Natural killer cell (primary cell): ENCODE measurements at regions not wholly inside any gene's neighbourhood (a gene's known extent, or its start where the extent isn't known, plus 50 kb on each side); places are given as distances from the start of the nearest gene placed in this dataset.

Source experiments
- ATAC-seq, 3 donors: fragments of 150-1000 bp in 2 of 3; fragments of 200-7000 bp in 1 of 3; cut with Tn5 transposase; 1 replicate in 1 of 3; 2 replicates in 2 of 3; pipeline ENCODE4 v1.10.0; 2021; ENCODE audit warnings: mild to moderate bottlenecking in 2 of 3, moderate library complexity in 2 of 3
- DNase-seq, 2 donors: peaks; one replicate each; pipeline versions ENCODE4 v3.0.0 to v3.0.0-alpha.2; 2013 to 2021; ENCODE audit warnings: mixed read lengths in 1 of 2
- H3K27ac ChIP-seq: one replicate; pipeline ENCODE4 v1.5.1; 2013; ENCODE audit warnings: mild to moderate bottlenecking, low read length
- H3K27me3 ChIP-seq: one replicate; pipeline ENCODE4 v1.6.1; 2013; ENCODE audit warnings: low read length; ENCODE audit not compliant: control insufficient read depth, insufficient read depth
- H3K36me3 ChIP-seq: one replicate; pipeline ENCODE4 v1.6.1; 2013; ENCODE audit warnings: low read length; ENCODE audit not compliant: control insufficient read depth, insufficient read depth
- H3K4me1 ChIP-seq: one replicate; pipeline ENCODE4 v1.6.1; 2013; ENCODE audit warnings: low read length; ENCODE audit not compliant: control insufficient read depth, insufficient read depth
- H3K4me3 ChIP-seq: one replicate; pipeline ENCODE4 v1.5.1; 2013; ENCODE audit warnings: low read length
- H3K9me3 ChIP-seq: one replicate; pipeline ENCODE4 v1.6.1; 2013; ENCODE audit warnings: low read length; ENCODE audit not compliant: control insufficient read depth, insufficient read depth
- H3K27ac Mint-ChIP-seq, 2 donors: one replicate each; pipeline ENCODE4 v1.8.0; 2022; ENCODE audit warnings: mild to moderate bottlenecking in 2 of 2, mixed read lengths in 2 of 2, moderate library complexity in 1 of 2
- H3K27me3 Mint-ChIP-seq, 2 donors: one replicate each; pipeline ENCODE4 v1.8.0; 2022; ENCODE audit warnings: low read depth in 2 of 2, mixed read lengths in 2 of 2
- H3K36me3 Mint-ChIP-seq: one replicate; pipeline ENCODE4 v1.8.0; 2022; ENCODE audit warnings: mixed read lengths
- H3K4me1 Mint-ChIP-seq, 2 donors: one replicate each; pipeline ENCODE4 v1.8.0; 2022; ENCODE audit warnings: mixed read lengths in 2 of 2
- H3K4me3 Mint-ChIP-seq: one replicate; pipeline ENCODE4 v1.8.0; 2022; ENCODE audit warnings: mild to moderate bottlenecking, moderate library complexity, mixed read lengths
- H3K9me3 Mint-ChIP-seq, 2 donors: one replicate each; pipeline ENCODE4 v1.8.0; 2022; ENCODE audit warnings: mixed read lengths in 2 of 2
- WGBS: methylation state at CpG from one replicate; pipeline ENCODE4 v1.1.7; 2013; ENCODE audit warnings: missing lambda C conversion rate; ENCODE audit not compliant: insufficient coverage; 5-methylcytosine and 5-hydroxymethylcytosine counted together
- intact Hi-C: fragments of 100-400 bp; cut with micrococcal nuclease; formaldehyde crosslinking; loops from one replicate; pipeline ENCODE4 v1.14.2; 2022
- TF ChIP-seq, protein P1 (sequence below): fragments of 200-600 bp; IDR thresholded peaks from one replicate; pipeline ENCODE4 v1.8.0; 2022; ENCODE audit warnings: antibody characterized with exemption

DNA sequence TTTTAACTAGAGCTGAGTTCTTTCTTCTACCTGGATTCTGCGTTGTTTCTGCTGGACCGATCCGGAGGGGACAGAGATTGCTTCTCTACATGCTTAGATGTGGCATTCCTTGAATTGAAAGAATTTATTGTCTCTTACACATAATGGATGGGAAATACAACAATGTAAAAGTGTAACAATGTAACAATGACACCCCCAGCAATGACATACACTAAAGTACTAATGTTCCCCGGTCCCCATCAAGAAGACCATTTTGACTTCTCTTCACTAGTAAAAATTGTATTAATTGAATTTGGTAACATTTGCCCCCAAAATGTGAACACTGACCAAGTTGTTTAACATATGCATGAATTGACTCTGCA lies 760.2 kb downstream of the TAF11L14 start:
- Histone ChIP-seq H3K36me3 (no peaks in the 10 kb centered on the region), H3K9me3 (no peaks in the 10 kb centered on the region), H3K4me1 (no peaks in the 10 kb centered on the region), H3K4me3 (no peak overlapping the region), H3K27ac (no peak overlapping the region), H3K27me3 (no peaks in the 10 kb centered on the region)
- Mint-ChIP-seq H3K4me3 (no peak overlapping the region), H3K4me1 (no peaks in the 10 kb centered on the region), H3K27ac (no peak overlapping the region), H3K27me3 (no peaks in the 10 kb centered on the region), H3K36me3 (no peaks in the 10 kb centered on the region), H3K9me3 (peaks cover 0 to 2% of the 10 kb centered on the region in 2 donors)
- TF ChIP-seq, protein P1, sequence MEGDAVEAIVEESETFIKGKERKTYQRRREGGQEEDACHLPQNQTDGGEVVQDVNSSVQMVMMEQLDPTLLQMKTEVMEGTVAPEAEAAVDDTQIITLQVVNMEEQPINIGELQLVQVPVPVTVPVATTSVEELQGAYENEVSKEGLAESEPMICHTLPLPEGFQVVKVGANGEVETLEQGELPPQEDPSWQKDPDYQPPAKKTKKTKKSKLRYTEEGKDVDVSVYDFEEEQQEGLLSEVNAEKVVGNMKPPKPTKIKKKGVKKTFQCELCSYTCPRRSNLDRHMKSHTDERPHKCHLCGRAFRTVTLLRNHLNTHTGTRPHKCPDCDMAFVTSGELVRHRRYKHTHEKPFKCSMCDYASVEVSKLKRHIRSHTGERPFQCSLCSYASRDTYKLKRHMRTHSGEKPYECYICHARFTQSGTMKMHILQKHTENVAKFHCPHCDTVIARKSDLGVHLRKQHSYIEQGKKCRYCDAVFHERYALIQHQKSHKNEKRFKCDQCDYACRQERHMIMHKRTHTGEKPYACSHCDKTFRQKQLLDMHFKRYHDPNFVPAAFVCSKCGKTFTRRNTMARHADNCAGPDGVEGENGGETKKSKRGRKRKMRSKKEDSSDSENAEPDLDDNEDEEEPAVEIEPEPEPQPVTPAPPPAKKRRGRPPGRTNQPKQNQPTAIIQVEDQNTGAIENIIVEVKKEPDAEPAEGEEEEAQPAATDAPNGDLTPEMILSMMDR, result no peak
- intact Hi-C loops, result no loop called here
- DNase-seq, result no peak
- ATAC-seq, result no peak
- no CpG with 5 or more reads among the region's 4 CpGs for WGBS

- H3K27ac Mint-ChIP-seq, result no peak overlapping the region
- no peaks in the 10 kb centered on the region for H3K27me3 Mint-ChIP-seq
- peaks cover 0 to 2% of the 10 kb centered on the region in 2 donors for H3K9me3 Mint-ChIP-seq
- DNase-seq (no peak), ATAC-seq (no peak)
- no peaks in the 10 kb centered on the region for H3K36me3 Mint-ChIP-seq
- H3K27me3 ChIP-seq, result no peaks in the 10 kb centered on the region
- no peaks in the 10 kb centered on the region for H3K4me1 Mint-ChIP-seq
- intact Hi-C loops, result no loop called here
- no peak overlapping the region for H3K27ac ChIP-seq
- no peak overlapping the region for H3K4me3 ChIP-seq
- H3K4me3 Mint-ChIP-seq, result no peak overlapping the region
- H3K36me3 ChIP-seq, result no peaks in the 10 kb centered on the region
- 88% methylated on average over 10 of the region's 10 CpGs for WGBS
- H3K4me1 ChIP-seq, result no peaks in the 10 kb centered on the region
- TF ChIP-seq, protein P1, result no peak
- H3K9me3 ChIP-seq, result no peaks in the 10 kb centered on the region
Observed at GRCh38 chr5:18395126-18396110, 761.2 kb downstream of the TAF11L14 start.

DNA sequence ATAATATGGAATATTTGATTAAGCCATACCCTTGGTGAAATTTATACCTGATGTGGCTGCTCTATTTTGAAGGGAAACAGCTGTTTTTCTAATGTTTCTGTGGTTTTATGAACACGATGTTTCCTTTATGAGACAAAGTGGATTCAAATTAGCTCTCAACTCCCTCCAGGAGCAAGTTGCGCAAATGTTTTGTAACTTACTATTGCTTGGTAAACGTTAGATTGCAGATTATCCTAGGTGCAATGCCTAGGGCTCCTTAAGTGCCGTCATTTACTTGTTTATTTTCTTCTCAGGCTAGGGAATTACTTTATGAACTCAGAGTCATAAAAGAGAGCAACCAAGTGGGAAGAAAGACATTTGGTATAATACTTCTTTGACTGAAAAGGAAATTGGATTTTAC lies 763.1 kb downstream of the TAF11L14 start:
- TF ChIP-seq, protein P1, result no peak
- no peak for ATAC-seq
- no peak overlapping the region for H3K4me3 ChIP-seq
- H3K4me1 ChIP-seq, result no peaks in the 10 kb centered on the region
- no peak overlapping the region for H3K27ac ChIP-seq
- H3K27me3 ChIP-seq, result no peaks in the 10 kb centered on the region
- WGBS, result 40% methylated on average over 2 of the region's 4 CpGs
- no peaks in the 10 kb centered on the region for H3K9me3 ChIP-seq
- H3K4me3 Mint-ChIP-seq, result no peak overlapping the region
- H3K36me3 Mint-ChIP-seq, result no peaks in the 10 kb centered on the region
- no peaks in the 10 kb centered on the region for H3K27me3 Mint-ChIP-seq
- no peak for DNase-seq
- intact Hi-C loops, result no loop called here
- no peaks in the 10 kb centered on the region for H3K4me1 Mint-ChIP-seq
- peaks cover 0 to 2% of the 10 kb centered on the region in 2 donors for H3K9me3 Mint-ChIP-seq
- H3K27ac Mint-ChIP-seq, result no peak overlapping the region
- no peaks in the 10 kb centered on the region for H3K36me3 ChIP-seq
